DND-41 (cell line): ENCODE measurements at regions not wholly inside any gene's neighbourhood (a gene's known extent, or its start where the extent isn't known, plus 50 kb on each side); places are given as distances from the start of the nearest gene placed in this dataset.
A peak's percentile ranks its signal among the peaks of the same experiment; 100 is the strongest.

Source experiments
- CTCF ChIP-seq: IDR thresholded peaks from 2 replicates; pipeline ENCODE4 v1.5.1; 2012; ENCODE audit warnings: borderline replicate concordance, low read length, moderate library complexity, mild to moderate bottlenecking; ENCODE audit not compliant: poor library complexity, severe bottlenecking; ENCODE audit errors: extremely low read depth
- EZH2 ChIP-seq: IDR thresholded peaks from 3 replicates; pipeline ENCODE4 v1.6.1; 2012; ENCODE audit warnings: borderline replicate concordance, low read depth, mild to moderate bottlenecking, moderate library complexity, low read length, inconsistent platforms; ENCODE audit not compliant: severe bottlenecking

- TF ChIP-seq EZH2 (no peak), CTCF (peak; percentile 87)
Observed at GRCh38 chr15:31488437-31489204, 162.0 kb downstream of the KLF13 start.
